ENCODE measurements at regions not wholly inside any gene's neighbourhood (a gene's known extent, or its start where the extent isn't known, plus 50 kb on each side); places are given as distances from the start of the nearest gene placed in this dataset.

- TF ChIP-seq CTCF (conservative IDR thresholded peaks at IDR 0.05; ENCODE audit: low read length) (no peak), EZH2phosphoT487 (IDR thresholded peaks at IDR 0.05; ENCODE audit: borderline replicate concordance, low read depth, low read length) (no peak)
Observed at GRCh38 chr4:138088449-138089208, 153.5 kb downstream of the SLC7A11 start.
